MCF 10A (cell line): ENCODE measurements at regions not wholly inside any gene's neighbourhood (a gene's known extent, or its start where the extent isn't known, plus 50 kb on each side); places are given as distances from the start of the nearest gene placed in this dataset.

Experiments
- BruUV-seq: library from RNA; stranded (reverse); fragments of 400-500 nt; replicated peaks from 2 replicates; lab custom pipeline; 2021; lab: Mats Ljungman, UMichigan
- CTCF ChIA-PET: fragments of 300-600 bp; sonication (Branson Sonifier 250); formaldehyde crosslinking; extraction: SDS; loops from one replicate; lab custom pipeline; 2021; ENCODE audit warnings: antibody characterized with exemption, inconsistent platforms; lab: Yijun Ruan, JAX
- POLR2A ChIA-PET: fragments of 300-600, 350-650 bp; sonication (Branson Sonifier 250); formaldehyde crosslinking; extraction: SDS; loops from one replicate; lab custom pipeline; 2020; ENCODE audit warnings: antibody characterized with exemption, inconsistent platforms; lab: Yijun Ruan, JAX
- DNase-seq: peaks from one replicate; pipeline ENCODE4 v3.0.0-alpha.2; 2018; ENCODE audit not compliant: unreplicated experiment
- H3K27ac Mint-ChIP-seq: one replicate; pipeline ENCODE4 v1.8.0; 2022; ENCODE audit warnings: mild to moderate bottlenecking, low read depth, mixed read lengths; ENCODE audit not compliant: unreplicated experiment
- H3K27me3 Mint-ChIP-seq: one replicate; pipeline ENCODE4 v1.8.0; 2022; ENCODE audit warnings: mixed read lengths; ENCODE audit not compliant: insufficient read depth, unreplicated experiment
- H3K36me3 Mint-ChIP-seq: one replicate; pipeline ENCODE4 v1.8.0; 2022; ENCODE audit warnings: mild to moderate bottlenecking, moderate library complexity, mixed read lengths; ENCODE audit not compliant: insufficient read depth, unreplicated experiment
- H3K4me1 Mint-ChIP-seq: one replicate; pipeline ENCODE4 v1.8.0; 2022; ENCODE audit warnings: mixed read lengths; ENCODE audit not compliant: insufficient read depth, unreplicated experiment
- H3K4me3 Mint-ChIP-seq: one replicate; pipeline ENCODE4 v1.8.0; 2022; ENCODE audit warnings: mild to moderate bottlenecking, moderate library complexity, mixed read lengths; ENCODE audit not compliant: unreplicated experiment
- H3K9me3 Mint-ChIP-seq: one replicate; pipeline ENCODE4 v1.8.0; 2022; ENCODE audit warnings: mixed read lengths; ENCODE audit not compliant: unreplicated experiment
- intact Hi-C: fragments of 100-400 bp; cut with micrococcal nuclease; formaldehyde crosslinking; loops from 2 replicates; pipeline ENCODE4 v1.14.1; 2022
- TF ChIP-seq, protein P1 (sequence below): fragments of 200-600 bp; IDR thresholded peaks from one replicate; pipeline ENCODE4 v1.8.0; 2022; ENCODE audit warnings: antibody characterized with exemption, mild to moderate bottlenecking; ENCODE audit not compliant: unreplicated experiment

DNA sequence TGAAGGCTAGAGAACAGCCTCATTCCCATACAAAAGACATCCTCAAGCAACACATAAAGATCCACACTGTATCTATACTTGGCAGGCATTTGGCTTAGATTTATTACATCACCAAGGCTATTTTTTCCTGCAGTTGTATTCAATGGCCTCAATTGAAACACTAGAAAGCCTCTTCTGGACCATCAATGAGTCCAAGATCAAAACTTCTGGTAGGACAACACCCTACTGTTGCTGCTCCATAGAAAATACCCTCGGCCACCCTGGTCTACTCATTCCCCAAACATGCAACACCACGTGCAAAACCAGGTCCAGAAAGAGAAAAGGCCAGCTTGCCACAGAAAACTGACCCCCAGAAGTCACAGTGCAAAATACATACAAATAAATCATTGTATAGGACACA lies 56.9 kb upstream of the CADM1 start:
- POLR2A ChIA-PET: interaction anchor here (0.6 kb wide), 1 partner anchor 102 kb away, joined by 3 read pairs; no protein-coding TSS in a partner anchor
- no peaks in the 10 kb centered on the region for H3K4me1 Mint-ChIP-seq
- no peak overlapping the region for H3K27ac Mint-ChIP-seq
- peaks cover 15% of the 10 kb centered on the region for H3K9me3 Mint-ChIP-seq
- no peak for DNase-seq
- no peaks in the 10 kb centered on the region for H3K27me3 Mint-ChIP-seq
- peaks cover 5% of the 10 kb centered on the region for H3K36me3 Mint-ChIP-seq
- H3K4me3 Mint-ChIP-seq: no peak overlapping the region
- TF ChIP-seq, protein P1, sequence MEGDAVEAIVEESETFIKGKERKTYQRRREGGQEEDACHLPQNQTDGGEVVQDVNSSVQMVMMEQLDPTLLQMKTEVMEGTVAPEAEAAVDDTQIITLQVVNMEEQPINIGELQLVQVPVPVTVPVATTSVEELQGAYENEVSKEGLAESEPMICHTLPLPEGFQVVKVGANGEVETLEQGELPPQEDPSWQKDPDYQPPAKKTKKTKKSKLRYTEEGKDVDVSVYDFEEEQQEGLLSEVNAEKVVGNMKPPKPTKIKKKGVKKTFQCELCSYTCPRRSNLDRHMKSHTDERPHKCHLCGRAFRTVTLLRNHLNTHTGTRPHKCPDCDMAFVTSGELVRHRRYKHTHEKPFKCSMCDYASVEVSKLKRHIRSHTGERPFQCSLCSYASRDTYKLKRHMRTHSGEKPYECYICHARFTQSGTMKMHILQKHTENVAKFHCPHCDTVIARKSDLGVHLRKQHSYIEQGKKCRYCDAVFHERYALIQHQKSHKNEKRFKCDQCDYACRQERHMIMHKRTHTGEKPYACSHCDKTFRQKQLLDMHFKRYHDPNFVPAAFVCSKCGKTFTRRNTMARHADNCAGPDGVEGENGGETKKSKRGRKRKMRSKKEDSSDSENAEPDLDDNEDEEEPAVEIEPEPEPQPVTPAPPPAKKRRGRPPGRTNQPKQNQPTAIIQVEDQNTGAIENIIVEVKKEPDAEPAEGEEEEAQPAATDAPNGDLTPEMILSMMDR: no peak
- intact Hi-C loops: no loop called here
- no TSS peak for BruUV-seq
- CTCF ChIA-PET: no interaction called here

DNA sequence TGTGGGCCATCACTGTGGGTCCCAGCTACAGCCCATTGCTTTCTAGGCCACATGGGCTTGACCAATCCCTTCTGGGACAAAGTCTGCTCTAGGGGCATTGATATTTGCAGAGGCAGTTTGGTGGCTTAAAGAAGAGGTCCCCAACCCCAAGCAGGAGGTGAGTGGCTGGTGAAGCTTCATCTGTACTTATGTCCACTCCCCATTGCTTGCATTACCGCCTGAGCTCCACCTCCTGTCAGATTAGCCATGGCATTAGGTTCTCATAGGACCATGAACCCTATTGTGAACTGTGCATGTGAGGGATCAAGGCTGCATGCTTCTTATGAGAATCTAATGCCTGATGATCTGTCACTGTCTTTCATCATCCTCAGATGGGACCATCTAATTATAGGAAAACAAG lies 54.4 kb upstream of the CADM1 start:
- intact Hi-C loops: no loop called here
- CTCF ChIA-PET: interaction anchor here (1.0 kb wide), 1 partner anchor 10 kb away, joined by 3 read pairs; no protein-coding TSS in a partner anchor
- TF ChIP-seq, protein P1: no peak
- H3K27ac Mint-ChIP-seq: no peak overlapping the region
- no peak overlapping the region for H3K4me3 Mint-ChIP-seq
- no peaks in the 10 kb centered on the region for H3K4me1 Mint-ChIP-seq
- no peak for DNase-seq
- H3K27me3 Mint-ChIP-seq: no peaks in the 10 kb centered on the region
- POLR2A ChIA-PET: no interaction called here
- H3K9me3 Mint-ChIP-seq: peaks cover 15% of the 10 kb centered on the region
- no TSS peak for BruUV-seq
- H3K36me3 Mint-ChIP-seq: no peaks in the 10 kb centered on the region

DNA sequence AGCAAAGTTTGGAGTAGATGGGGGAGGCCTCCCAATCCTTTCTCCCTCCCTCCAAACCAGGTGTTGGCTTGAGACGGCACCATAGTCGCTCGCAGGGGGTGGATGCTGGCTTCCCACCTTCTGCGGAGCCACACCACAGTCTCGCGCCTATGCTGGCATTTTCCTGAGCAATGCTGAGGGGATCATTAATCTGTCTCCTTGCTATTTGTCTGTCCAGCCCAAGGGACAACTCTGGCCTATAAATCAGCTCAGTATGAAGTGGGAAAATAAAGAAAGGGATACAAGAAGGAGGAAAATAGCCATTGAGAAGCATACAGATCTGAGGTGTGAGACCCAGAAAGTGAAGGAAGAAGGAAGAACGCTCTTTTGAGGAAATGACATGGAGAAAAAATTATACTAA lies 53.5 kb upstream of the CADM1 start:
- Mint-ChIP-seq H3K4me3 (no peak overlapping the region), H3K4me1 (no peaks in the 10 kb centered on the region)

DNA sequence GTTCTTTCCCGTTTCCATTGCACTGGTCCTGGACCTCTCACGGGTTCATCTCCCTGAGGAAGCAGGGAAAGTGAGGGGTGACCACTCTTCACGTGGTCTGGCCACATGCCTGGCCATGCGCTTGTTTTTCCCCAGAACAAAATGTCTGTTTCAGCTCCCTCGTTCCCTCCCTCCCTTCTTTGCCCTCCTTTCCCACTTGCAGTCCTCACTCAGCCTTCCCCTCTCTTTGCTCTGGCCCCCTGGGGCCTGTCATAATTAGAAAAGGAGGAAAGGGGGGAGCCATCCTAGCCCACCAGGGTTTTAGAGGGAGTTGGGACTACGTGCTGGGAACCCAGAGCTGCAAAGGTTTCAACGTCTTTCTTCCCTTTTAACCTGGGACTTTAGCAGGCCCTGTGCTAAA lies 52.8 kb upstream of the CADM1 start:
- CTCF ChIA-PET: no interaction called here
- H3K27ac Mint-ChIP-seq: no peak overlapping the region
- H3K36me3 Mint-ChIP-seq: no peaks in the 10 kb centered on the region
- POLR2A ChIA-PET: no interaction called here
- no peaks in the 10 kb centered on the region for H3K27me3 Mint-ChIP-seq
- no peaks in the 10 kb centered on the region for H3K4me1 Mint-ChIP-seq
- no peak overlapping the region for H3K4me3 Mint-ChIP-seq
- intact Hi-C loops: no loop called here
- no TSS peak for BruUV-seq
- TF ChIP-seq, protein P1: no peak
- H3K9me3 Mint-ChIP-seq: peaks cover 2% of the 10 kb centered on the region
- no peak for DNase-seq

More for the DNA sequence above, 53.5 kb upstream of the CADM1 start:
- no TSS peak for BruUV-seq
- CTCF ChIA-PET: no interaction called here
- TF ChIP-seq, protein P1: no peak
- H3K36me3 Mint-ChIP-seq: no peaks in the 10 kb centered on the region
- H3K9me3 Mint-ChIP-seq: peaks cover 9% of the 10 kb centered on the region
- no peak for DNase-seq
- POLR2A ChIA-PET: no interaction called here
- H3K27me3 Mint-ChIP-seq: no peaks in the 10 kb centered on the region
- intact Hi-C loops: no loop called here
- no peak overlapping the region for H3K27ac Mint-ChIP-seq
